ENCODE measurements at regions not wholly inside any gene's neighbourhood (a gene's known extent, or its start where the extent isn't known, plus 50 kb on each side); places are given as distances from the start of the nearest gene placed in this dataset.

GRCh38 chr2:41913921-41914609, 133.8 kb upstream of the PKDCC start:
- DNase-seq (ENCODE audit: low read depth): no peak

GRCh38 chr2:41914936-41915335, 132.9 kb upstream of the PKDCC start:
- DNase-seq (ENCODE audit: low read depth): no peak

GRCh38 chr2:41916177-41916576, 131.6 kb upstream of the PKDCC start:
- no peak for DNase-seq (ENCODE audit: low read depth)

GRCh38 chr2:41917587-41917986, 130.2 kb upstream of the PKDCC start:
- DNase-seq (ENCODE audit: low read depth): no peak

- DNase-seq (ENCODE audit: low read depth): no peak
Measured at GRCh38 chr2:41919135-41919534, 128.7 kb upstream of the PKDCC start.

- no peak for DNase-seq (ENCODE audit: low read depth)
Measured at GRCh38 chr2:41920181-41920580, 127.6 kb upstream of the PKDCC start.

GRCh38 chr2:41920812-41921211, 127.0 kb upstream of the PKDCC start:
- no peak for DNase-seq (ENCODE audit: low read depth)

- DNase-seq (ENCODE audit: low read depth): no peak
Measured at GRCh38 chr2:41922177-41922576, 125.6 kb upstream of the PKDCC start.

- DNase-seq (ENCODE audit: low read depth): no peak
Measured at GRCh38 chr2:41923156-41923786, 124.5 kb upstream of the PKDCC start.

- no peak for DNase-seq (ENCODE audit: low read depth)
Measured at GRCh38 chr2:41924024-41924423, 123.8 kb upstream of the PKDCC start.

GRCh38 chr2:41924709-41925408, 123.0 kb upstream of the PKDCC start:
- no peak for DNase-seq (ENCODE audit: low read depth)

GRCh38 chr2:41925712-41926111, 122.1 kb upstream of the PKDCC start:
- DNase-seq (ENCODE audit: low read depth): no peak

- DNase-seq (ENCODE audit: low read depth): no peak
Measured at GRCh38 chr2:41926614-41927580, 120.9 kb upstream of the PKDCC start.

- no peak for DNase-seq (ENCODE audit: low read depth)
Measured at GRCh38 chr2:41927581-41928264, 120.1 kb upstream of the PKDCC start.

GRCh38 chr2:41928526-41928925, 119.3 kb upstream of the PKDCC start:
- no peak for DNase-seq (ENCODE audit: low read depth)

GRCh38 chr2:41930807-41931566, 116.8 kb upstream of the PKDCC start:
- DNase-seq (ENCODE audit: low read depth): no peak

GRCh38 chr2:41932241-41933045, 115.4 kb upstream of the PKDCC start:
- no peak for DNase-seq (ENCODE audit: low read depth)

- DNase-seq (ENCODE audit: low read depth): no peak
Measured at GRCh38 chr2:41933046-41933420, 114.8 kb upstream of the PKDCC start.

- DNase-seq (ENCODE audit: low read depth): no peak
Measured at GRCh38 chr2:41933585-41934320, 114.1 kb upstream of the PKDCC start.
